ENCODE measurements at regions not wholly inside any gene's neighbourhood (a gene's known extent, or its start where the extent isn't known, plus 50 kb on each side); places are given as distances from the start of the nearest gene placed in this dataset.

GRCh38 chr1:96473791-96474434 is 247.7 kb upstream of the PTBP2 start:
- H3K4me3 ChIP-seq (ENCODE audit: low read depth, low read length) = no peak overlapping the region
- TF ChIP-seq, protein P1, sequence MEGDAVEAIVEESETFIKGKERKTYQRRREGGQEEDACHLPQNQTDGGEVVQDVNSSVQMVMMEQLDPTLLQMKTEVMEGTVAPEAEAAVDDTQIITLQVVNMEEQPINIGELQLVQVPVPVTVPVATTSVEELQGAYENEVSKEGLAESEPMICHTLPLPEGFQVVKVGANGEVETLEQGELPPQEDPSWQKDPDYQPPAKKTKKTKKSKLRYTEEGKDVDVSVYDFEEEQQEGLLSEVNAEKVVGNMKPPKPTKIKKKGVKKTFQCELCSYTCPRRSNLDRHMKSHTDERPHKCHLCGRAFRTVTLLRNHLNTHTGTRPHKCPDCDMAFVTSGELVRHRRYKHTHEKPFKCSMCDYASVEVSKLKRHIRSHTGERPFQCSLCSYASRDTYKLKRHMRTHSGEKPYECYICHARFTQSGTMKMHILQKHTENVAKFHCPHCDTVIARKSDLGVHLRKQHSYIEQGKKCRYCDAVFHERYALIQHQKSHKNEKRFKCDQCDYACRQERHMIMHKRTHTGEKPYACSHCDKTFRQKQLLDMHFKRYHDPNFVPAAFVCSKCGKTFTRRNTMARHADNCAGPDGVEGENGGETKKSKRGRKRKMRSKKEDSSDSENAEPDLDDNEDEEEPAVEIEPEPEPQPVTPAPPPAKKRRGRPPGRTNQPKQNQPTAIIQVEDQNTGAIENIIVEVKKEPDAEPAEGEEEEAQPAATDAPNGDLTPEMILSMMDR (IDR thresholded peaks at IDR 0.05; ENCODE audit: low read depth, low read length) = no peak

GRCh38 chr1:96474985-96475743 is 246.4 kb upstream of the PTBP2 start:
- TF ChIP-seq, protein P1 (IDR thresholded peaks at IDR 0.05; ENCODE audit: low read depth, low read length) = no peak

GRCh38 chr1:96475903-96476302 is 245.7 kb upstream of the PTBP2 start:
- TF ChIP-seq, protein P1 (IDR thresholded peaks at IDR 0.05; ENCODE audit: low read depth, low read length) = no peak
- no peak overlapping the region for H3K4me3 ChIP-seq (ENCODE audit: low read depth, low read length)

More at GRCh38 chr1:96474985-96475743, 246.4 kb upstream of the PTBP2 start:
- H3K4me3 ChIP-seq (ENCODE audit: low read depth, low read length) = no peak overlapping the region

GRCh38 chr1:96478228-96478627 is 243.4 kb upstream of the PTBP2 start:
- no peak overlapping the region for H3K4me3 ChIP-seq (ENCODE audit: low read depth, low read length)
- TF ChIP-seq, protein P1 (IDR thresholded peaks at IDR 0.05; ENCODE audit: low read depth, low read length) = no peak

- no peak overlapping the region for H3K4me3 ChIP-seq (ENCODE audit: low read depth, low read length)
- TF ChIP-seq, protein P1 (IDR thresholded peaks at IDR 0.05; ENCODE audit: low read depth, low read length) = no peak
Observed at GRCh38 chr1:96481409-96481808, 240.2 kb upstream of the PTBP2 start.

- H3K4me3 ChIP-seq (ENCODE audit: low read depth, low read length) = no peak overlapping the region
- TF ChIP-seq, protein P1 (IDR thresholded peaks at IDR 0.05; ENCODE audit: low read depth, low read length) = no peak
Observed at GRCh38 chr1:96482616-96483015, 239.0 kb upstream of the PTBP2 start.

- TF ChIP-seq, protein P1 (IDR thresholded peaks at IDR 0.05; ENCODE audit: low read depth, low read length) = no peak
- H3K4me3 ChIP-seq (ENCODE audit: low read depth, low read length) = no peak overlapping the region
Observed at GRCh38 chr1:96487394-96487793, 234.2 kb upstream of the PTBP2 start.
